ENCODE measurements at regions not wholly inside any gene's neighbourhood (a gene's known extent, or its start where the extent isn't known, plus 50 kb on each side); places are given as distances from the start of the nearest gene placed in this dataset.

- peaks cover 0 to 5% (median 1%) of the 10 kb centered on the region in 3 donors for H3K27me3 Mint-ChIP-seq (ENCODE audit: low read depth in 3 of 3)
- intact Hi-C loops (cut with micrococcal nuclease) = no loop called here
- Histone ChIP-seq H3K27me3 (ENCODE audit: control insufficient read depth in 2 of 2, insufficient read depth in 2 of 2, low read length in 2 of 2) (no peaks in the 10 kb centered on the region), H2AFZ (ENCODE audit: insufficient read depth, low read depth, low read length, poor library complexity, severe bottlenecking) (no peak overlapping the region), H3K9me3 (replicated peaks in 1 of 2; ENCODE audit: control insufficient read depth in 1 of 2, insufficient read depth in 1 of 2, low read length in 2 of 2) (no peaks in the 10 kb centered on the region), H3K9ac (ENCODE audit: insufficient read depth, low read length, poor library complexity, severe bottlenecking) (no peak overlapping the region), H3K79me2 (ENCODE audit: insufficient read depth, low read length) (no peaks in the 10 kb centered on the region), H3K36me3 (replicated peaks in 1 of 2; ENCODE audit: control insufficient read depth in 1 of 2, insufficient read depth in 2 of 2, low read length in 2 of 2) (no peaks in the 10 kb centered on the region), H4K20me1 (ENCODE audit: insufficient read depth, low read length) (no peaks in the 10 kb centered on the region), H3K4me3 (replicated peaks in 1 of 3; ENCODE audit: low read depth in 2 of 3, low read length in 3 of 3) (no peak overlapping the region), H3K4me1 (ENCODE audit: control insufficient read depth in 1 of 2, insufficient read depth in 2 of 2, low read length in 2 of 2) (no peaks in the 10 kb centered on the region), H3K4me2 (replicated peaks; ENCODE audit: extremely low read depth, low read length, poor library complexity, severe bottlenecking) (no peak overlapping the region), H3K27ac (ENCODE audit: low read depth in 1 of 2, low read length in 2 of 2) (no peak overlapping the region)
- H3K4me1 Mint-ChIP-seq = no peaks in the 10 kb centered on the region
- no peaks in the 10 kb centered on the region for H3K36me3 Mint-ChIP-seq
- no CpG with 5 or more reads among the region's 4 CpGs for WGBS (ENCODE audit: insufficient coverage)
- H3K4me3 Mint-ChIP-seq = no peak overlapping the region
- H3K27ac Mint-ChIP-seq = no peak overlapping the region
- no peak for TF ChIP-seq CTCF (IDR thresholded peaks at IDR 0.05)
- no peak for DNase-seq
- H3K9me3 Mint-ChIP-seq = no peaks in the 10 kb centered on the region
These were observed 449.3 kb upstream of the THBS1 start for GRCh38 chr15:39131609-39132008.

- no peak overlapping the region for H3K4me3 ChIP-seq (replicated peaks in 1 of 3; ENCODE audit: low read depth in 2 of 3, low read length in 3 of 3)
- H4K20me1 ChIP-seq (ENCODE audit: insufficient read depth, low read length) = no peaks in the 10 kb centered on the region
- no peak for TF ChIP-seq CTCF (IDR thresholded peaks at IDR 0.05)
- Mint-ChIP-seq H3K9me3 (no peaks in the 10 kb centered on the region), H3K27ac (no peak overlapping the region), H3K36me3 (no peaks in the 10 kb centered on the region), H3K27me3 (ENCODE audit: low read depth in 3 of 3) (peaks cover 0 to 5% (median 1%) of the 10 kb centered on the region in 3 donors), H3K4me3 (no peak overlapping the region), H3K4me1 (no peaks in the 10 kb centered on the region)
- H2AFZ ChIP-seq (ENCODE audit: insufficient read depth, low read depth, low read length, poor library complexity, severe bottlenecking) = no peak overlapping the region
- H3K27me3 ChIP-seq (ENCODE audit: control insufficient read depth in 2 of 2, insufficient read depth in 2 of 2, low read length in 2 of 2) = no peaks in the 10 kb centered on the region
- H3K36me3 ChIP-seq (replicated peaks in 1 of 2; ENCODE audit: control insufficient read depth in 1 of 2, insufficient read depth in 2 of 2, low read length in 2 of 2) = no peaks in the 10 kb centered on the region
- no peaks in the 10 kb centered on the region for H3K79me2 ChIP-seq (ENCODE audit: insufficient read depth, low read length)
- no peaks in the 10 kb centered on the region for H3K9me3 ChIP-seq (replicated peaks in 1 of 2; ENCODE audit: control insufficient read depth in 1 of 2, insufficient read depth in 1 of 2, low read length in 2 of 2)
- 95% methylated on average over 1 of the region's 3 CpGs for WGBS (ENCODE audit: insufficient coverage)
- no peak overlapping the region for H3K27ac ChIP-seq (ENCODE audit: low read depth in 1 of 2, low read length in 2 of 2)
- DNase-seq = no peak
- intact Hi-C loops (cut with micrococcal nuclease) = no loop called here
- no peaks in the 10 kb centered on the region for H3K4me1 ChIP-seq (ENCODE audit: control insufficient read depth in 1 of 2, insufficient read depth in 2 of 2, low read length in 2 of 2)
- H3K4me2 ChIP-seq (replicated peaks; ENCODE audit: extremely low read depth, low read length, poor library complexity, severe bottlenecking) = no peak overlapping the region
- H3K9ac ChIP-seq (ENCODE audit: insufficient read depth, low read length, poor library complexity, severe bottlenecking) = no peak overlapping the region
These were observed 448.8 kb upstream of the THBS1 start for GRCh38 chr15:39132070-39132469.
